PC-9 (cell line): ENCODE measurements at regions not wholly inside any gene's neighbourhood (a gene's known extent, or its start where the extent isn't known, plus 50 kb on each side); places are given as distances from the start of the nearest gene placed in this dataset.

ENCODE experiments used
- BruUV-seq: library from RNA; stranded (reverse); fragments of 400-500 nt; replicated peaks from 2 replicates; lab custom pipeline; 2021; lab: Mats Ljungman, UMichigan
- CTCF ChIA-PET: fragments of 300-600 bp; sonication (Branson Sonifier 250); formaldehyde crosslinking; loops from one replicate; lab custom pipeline; 2022; ENCODE audit warnings: antibody characterized with exemption; lab: Charles Lee
- POLR2A ChIA-PET: fragments of 300-600 bp; sonication (Branson Sonifier 250); formaldehyde crosslinking; loops from one replicate; lab custom pipeline; 2022; ENCODE audit warnings: antibody characterized with exemption; ENCODE audit not compliant: unreplicated experiment; lab: Charles Lee
- DNase-seq, 2 experiments: peaks; one replicate each; pipeline versions ENCODE4 v3.0.0 to v3.0.0-alpha.2; 2015 to 2022; ENCODE audit warnings: mixed read lengths in 1 of 2
- H2AFZ ChIP-seq: fragments of 200-600 bp; sonication (generic); 2 replicates; pipeline ENCODE4 v1.8.1; 2017; ENCODE audit warnings: antibody characterized with exemption
- H3F3A ChIP-seq: fragments of 200-600 bp; sonication (generic); 2 replicates; pipeline ENCODE4 v1.8.1; 2017; ENCODE audit warnings: antibody characterized with exemption, mild to moderate bottlenecking, low read depth; ENCODE audit not compliant: insufficient read depth
- H3K27ac ChIP-seq: fragments of 200-600 bp; sonication (generic); 2 replicates; pipeline ENCODE4 v1.6.1; 2016; ENCODE audit warnings: mixed run types
- H3K27me3 ChIP-seq: fragments of 200-600 bp; sonication (generic); 2 replicates; pipeline ENCODE4 v1.6.1; 2016; ENCODE audit warnings: low read depth, mixed run types; ENCODE audit not compliant: insufficient read depth
- H3K36me3 ChIP-seq: fragments of 200-600 bp; sonication (generic); 2 replicates; pipeline ENCODE4 v1.6.1; 2016; ENCODE audit warnings: low read depth, mixed run types
- H3K4me1 ChIP-seq: fragments of 200-600 bp; sonication (generic); replicated peaks from 2 replicates; pipeline ENCODE4 v1.6.1; 2016; ENCODE audit warnings: mixed run types; ENCODE audit not compliant: insufficient read depth
- H3K4me2 ChIP-seq: fragments of 200-600 bp; sonication (generic); 2 replicates; pipeline ENCODE4 v1.6.1; 2017; ENCODE audit warnings: mixed run types
- H3K4me3 ChIP-seq: fragments of 200-600 bp; sonication (generic); 2 replicates; pipeline ENCODE4 v1.6.1; 2016; ENCODE audit warnings: mixed run types
- H3K79me2 ChIP-seq: fragments of 200-600 bp; sonication (generic); 2 replicates; pipeline ENCODE4 v1.6.1; 2017; ENCODE audit warnings: low read depth, mixed run types
- H3K9me2 ChIP-seq: fragments of 200-600 bp; sonication (generic); 2 replicates; pipeline ENCODE4 v1.8.1; 2017; ENCODE audit warnings: mild to moderate bottlenecking; ENCODE audit not compliant: insufficient read depth
- H3K9me3 ChIP-seq: fragments of 200-600 bp; sonication (generic); 2 replicates; pipeline ENCODE4 v1.8.1; 2016; ENCODE audit warnings: low read depth; ENCODE audit not compliant: insufficient read depth
- H4K20me1 ChIP-seq: fragments of 200-600 bp; sonication (generic); 2 replicates; pipeline ENCODE4 v1.8.1; 2017; ENCODE audit not compliant: insufficient read depth
- EZH2 ChIP-seq: fragments of 200-600 bp; sonication (generic); IDR thresholded peaks from 2 replicates; pipeline ENCODE4 v1.8.0; 2017; ENCODE audit warnings: antibody characterized with exemption, low read depth
- intact Hi-C: fragments of 100-400 bp; cut with micrococcal nuclease; formaldehyde crosslinking; loops from one replicate; pipeline ENCODE4 v1.10.0; 2022; ENCODE audit not compliant: unreplicated experiment
- TF ChIP-seq, protein P1 (sequence below): fragments of 200-600 bp; sonication (generic); conservative IDR thresholded peaks from 2 replicates; pipeline ENCODE4 v1.6.1; 2017; ENCODE audit warnings: mixed run types, antibody characterized with exemption, mild to moderate bottlenecking, moderate library complexity

DNA sequence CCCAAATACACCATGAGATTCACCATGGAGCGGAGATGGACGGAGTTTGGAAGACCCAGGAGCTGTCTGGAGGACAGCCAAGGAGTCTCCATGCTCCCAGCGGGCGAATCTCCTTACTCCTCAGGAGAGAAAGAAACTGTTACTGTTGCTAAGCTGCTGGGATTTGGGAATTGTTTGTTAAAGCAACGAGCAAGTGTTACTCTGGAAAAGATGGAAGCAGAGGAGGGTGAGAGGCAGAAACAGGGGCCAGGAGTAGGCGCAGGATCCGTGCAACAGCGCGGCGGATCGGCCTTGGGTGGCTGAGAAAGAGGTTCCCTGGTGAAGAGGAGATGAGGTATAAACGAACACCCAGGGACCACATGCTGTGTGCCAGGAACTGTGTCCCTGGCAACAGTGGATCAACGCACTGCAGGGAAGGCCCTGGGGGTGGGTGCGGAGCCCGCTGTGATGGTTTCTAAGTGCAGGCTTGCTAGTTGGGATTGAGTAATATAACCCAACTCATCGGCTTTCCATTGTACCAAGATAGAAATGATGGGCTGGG lies 1436.4 kb downstream of the BRD1 start:
- POLR2A ChIA-PET: no interaction called here
- Histone ChIP-seq H3K36me3 (no peaks in the 10 kb centered on the region), H3K9me2 (no peaks in the 10 kb centered on the region), H3K79me2 (no peaks in the 10 kb centered on the region), H3K4me3 (no peak overlapping the region), H3K9me3 (no peaks in the 10 kb centered on the region), H3K27ac (no peak overlapping the region), H4K20me1 (peaks cover 2% of the 10 kb centered on the region; the same call in 1 of the 2 replicates), H3K4me1 (no peaks in the 10 kb centered on the region), H2AFZ (no peak overlapping the region), H3F3A (no peaks in the 10 kb centered on the region), H3K27me3 (peaks cover 79% of the 10 kb centered on the region), H3K4me2 (no peak overlapping the region)
- CTCF ChIA-PET: no interaction called here
- intact Hi-C loops: no loop called here
- TF ChIP-seq, protein P1, sequence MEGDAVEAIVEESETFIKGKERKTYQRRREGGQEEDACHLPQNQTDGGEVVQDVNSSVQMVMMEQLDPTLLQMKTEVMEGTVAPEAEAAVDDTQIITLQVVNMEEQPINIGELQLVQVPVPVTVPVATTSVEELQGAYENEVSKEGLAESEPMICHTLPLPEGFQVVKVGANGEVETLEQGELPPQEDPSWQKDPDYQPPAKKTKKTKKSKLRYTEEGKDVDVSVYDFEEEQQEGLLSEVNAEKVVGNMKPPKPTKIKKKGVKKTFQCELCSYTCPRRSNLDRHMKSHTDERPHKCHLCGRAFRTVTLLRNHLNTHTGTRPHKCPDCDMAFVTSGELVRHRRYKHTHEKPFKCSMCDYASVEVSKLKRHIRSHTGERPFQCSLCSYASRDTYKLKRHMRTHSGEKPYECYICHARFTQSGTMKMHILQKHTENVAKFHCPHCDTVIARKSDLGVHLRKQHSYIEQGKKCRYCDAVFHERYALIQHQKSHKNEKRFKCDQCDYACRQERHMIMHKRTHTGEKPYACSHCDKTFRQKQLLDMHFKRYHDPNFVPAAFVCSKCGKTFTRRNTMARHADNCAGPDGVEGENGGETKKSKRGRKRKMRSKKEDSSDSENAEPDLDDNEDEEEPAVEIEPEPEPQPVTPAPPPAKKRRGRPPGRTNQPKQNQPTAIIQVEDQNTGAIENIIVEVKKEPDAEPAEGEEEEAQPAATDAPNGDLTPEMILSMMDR: no peak
- no peak for TF ChIP-seq EZH2
- no TSS peak for BruUV-seq
- no peak for DNase-seq

DNA sequence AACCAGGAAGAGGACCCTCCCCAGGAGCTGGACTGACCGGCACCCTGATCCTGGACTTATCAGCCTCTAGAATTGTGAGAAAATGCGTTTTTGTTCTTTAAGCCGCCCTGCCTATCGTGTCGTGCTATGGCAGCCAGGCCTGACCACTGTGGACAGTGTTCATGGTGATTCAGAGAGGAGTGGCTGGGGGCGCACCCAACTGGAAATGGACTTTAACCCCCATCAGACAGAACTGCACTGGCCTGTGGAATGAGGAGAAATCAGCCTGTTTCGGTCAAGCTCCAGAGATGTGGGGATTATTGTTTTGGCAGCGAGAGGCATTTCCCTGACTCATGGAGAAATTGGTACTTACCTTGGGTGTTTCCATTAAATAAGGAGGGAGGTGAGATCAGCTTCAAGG lies 1437.8 kb downstream of the BRD1 start:
- Histone ChIP-seq H3K9me2 (no peaks in the 10 kb centered on the region), H3K4me3 (no peak overlapping the region), H3K9me3 (no peaks in the 10 kb centered on the region), H3F3A (no peaks in the 10 kb centered on the region), H3K4me1 (no peaks in the 10 kb centered on the region), H4K20me1 (no peaks in the 10 kb centered on the region), H3K27ac (no peak overlapping the region), H3K36me3 (no peaks in the 10 kb centered on the region), H3K4me2 (no peak overlapping the region), H3K27me3 (peaks cover 65% of the 10 kb centered on the region), H2AFZ (no peak overlapping the region), H3K79me2 (no peaks in the 10 kb centered on the region)
- TF ChIP-seq, protein P1: no peak
- TF ChIP-seq EZH2: no peak
- BruUV-seq: no TSS peak
- ChIA-PET CTCF (no interaction called here), POLR2A (no interaction called here)
- intact Hi-C loops: no loop called here
- no peak for DNase-seq

DNA sequence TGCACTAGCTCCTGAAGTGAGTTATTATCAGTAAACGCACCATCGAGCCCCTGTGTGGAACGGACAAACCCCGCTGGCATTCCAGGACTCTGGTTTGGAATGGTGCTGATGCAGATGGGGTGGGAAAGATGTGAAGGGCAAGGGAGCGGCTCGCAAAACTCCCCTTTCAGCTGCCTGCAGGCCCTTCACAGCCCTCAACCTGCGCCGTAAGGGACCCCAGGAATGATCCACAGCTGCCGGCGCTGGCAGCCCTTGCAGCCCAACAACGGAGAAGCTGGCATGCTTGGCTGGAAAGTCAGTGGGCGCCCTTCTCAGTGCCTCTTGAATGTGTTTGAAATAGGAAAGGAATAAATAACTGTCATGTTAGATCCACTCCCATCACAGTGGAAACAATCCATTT lies 1445.5 kb downstream of the BRD1 start:
- CTCF ChIA-PET: no interaction called here

More for the DNA sequence above, 1445.5 kb downstream of the BRD1 start:
- no peak overlapping the region for H2AFZ ChIP-seq
- H3K27ac ChIP-seq: no peak overlapping the region
- H3K79me2 ChIP-seq: no peaks in the 10 kb centered on the region
- no peak overlapping the region for H3K4me3 ChIP-seq
- no peak for DNase-seq
- H3K4me1 ChIP-seq: no peaks in the 10 kb centered on the region
- H4K20me1 ChIP-seq: no peaks in the 10 kb centered on the region
- no peaks in the 10 kb centered on the region for H3K9me3 ChIP-seq
- POLR2A ChIA-PET: no interaction called here
- H3K9me2 ChIP-seq: no peaks in the 10 kb centered on the region
- H3F3A ChIP-seq: no peaks in the 10 kb centered on the region
- no peaks in the 10 kb centered on the region for H3K36me3 ChIP-seq
- no peak overlapping the region for H3K4me2 ChIP-seq
- BruUV-seq: no TSS peak
- TF ChIP-seq, protein P1: no peak
- no peak for TF ChIP-seq EZH2
- intact Hi-C loops: no loop called here
- peaks cover 61% of the 10 kb centered on the region for H3K27me3 ChIP-seq
